HL-60 (cell line): ENCODE measurements at regions not wholly inside any gene's neighbourhood (a gene's known extent, or its start where the extent isn't known, plus 50 kb on each side); places are given as distances from the start of the nearest gene placed in this dataset.

ENCODE experiments used
- DNase-seq, 2 experiments: peaks; one replicate each; pipeline ENCODE4 v3.0.0-alpha.2; 2010 to 2020; ENCODE audit warnings: low read depth in 1 of 2, low spot score in 1 of 2
- H3K27ac ChIP-seq: fragments of 250-450 bp; sonication (Bioruptor Pico); replicated peaks from 2 replicates; pipeline ENCODE4 v1.5.1; 2020; ENCODE audit warnings: mild to moderate bottlenecking, moderate library complexity
- H3K27me3 ChIP-seq: fragments of 250-450 bp; sonication (Bioruptor Pico); 2 replicates; pipeline ENCODE4 v1.5.1; 2021; ENCODE audit warnings: mild to moderate bottlenecking, moderate library complexity; ENCODE audit not compliant: insufficient read depth, poor library complexity, severe bottlenecking
- H3K4me3 ChIP-seq: replicated peaks from 2 replicates; pipeline ENCODE4 v1.5.1; 2011; ENCODE audit warnings: mild to moderate bottlenecking, control low read depth, low read length; ENCODE audit not compliant: insufficient read depth
- GABPA ChIP-seq: IDR thresholded peaks from 2 replicates; pipeline ENCODE4 v1.6.1; 2012; ENCODE audit warnings: low read depth
- POLR2AphosphoS5 ChIP-seq: IDR thresholded peaks from 2 replicates; pipeline ENCODE4 v1.6.1; 2012; ENCODE audit warnings: low read depth
- SPI1 ChIP-seq: IDR thresholded peaks from 2 replicates; pipeline ENCODE4 v1.6.1; 2012; ENCODE audit warnings: low read depth, mild to moderate bottlenecking, borderline replicate concordance
- TF ChIP-seq, protein P1 (sequence below): IDR thresholded peaks from 2 replicates; pipeline ENCODE4 v1.6.1; 2012; ENCODE audit warnings: low read depth; ENCODE audit not compliant: insufficient replicate concordance
- TF ChIP-seq, protein P2 (sequence below): IDR thresholded peaks from one replicate; pipeline ENCODE4 v1.5.1; 2011; ENCODE audit warnings: low read length, control low read depth, inconsistent platforms; ENCODE audit not compliant: insufficient read depth

DNA sequence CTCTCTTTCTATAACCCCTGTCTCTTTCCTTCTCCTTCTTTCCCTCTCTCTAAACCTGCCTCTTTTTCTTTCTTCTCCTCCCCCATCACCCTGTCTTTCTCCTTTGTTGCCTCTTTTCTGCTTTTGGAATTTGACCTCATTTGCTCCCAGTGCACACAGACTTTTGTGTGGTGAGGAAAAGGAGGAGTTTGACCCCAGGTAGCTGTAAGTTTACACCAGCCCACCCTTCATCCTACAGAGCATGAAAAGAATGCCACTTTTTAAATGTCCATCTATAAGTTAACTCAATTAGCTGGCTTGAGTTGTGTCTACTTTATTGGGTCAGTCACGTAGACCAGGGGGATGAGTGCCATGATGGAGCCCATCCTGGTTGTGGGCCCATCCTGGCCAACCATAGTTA lies 146.8 kb upstream of the SLC38A2 start:
- TF ChIP-seq, protein P1, sequence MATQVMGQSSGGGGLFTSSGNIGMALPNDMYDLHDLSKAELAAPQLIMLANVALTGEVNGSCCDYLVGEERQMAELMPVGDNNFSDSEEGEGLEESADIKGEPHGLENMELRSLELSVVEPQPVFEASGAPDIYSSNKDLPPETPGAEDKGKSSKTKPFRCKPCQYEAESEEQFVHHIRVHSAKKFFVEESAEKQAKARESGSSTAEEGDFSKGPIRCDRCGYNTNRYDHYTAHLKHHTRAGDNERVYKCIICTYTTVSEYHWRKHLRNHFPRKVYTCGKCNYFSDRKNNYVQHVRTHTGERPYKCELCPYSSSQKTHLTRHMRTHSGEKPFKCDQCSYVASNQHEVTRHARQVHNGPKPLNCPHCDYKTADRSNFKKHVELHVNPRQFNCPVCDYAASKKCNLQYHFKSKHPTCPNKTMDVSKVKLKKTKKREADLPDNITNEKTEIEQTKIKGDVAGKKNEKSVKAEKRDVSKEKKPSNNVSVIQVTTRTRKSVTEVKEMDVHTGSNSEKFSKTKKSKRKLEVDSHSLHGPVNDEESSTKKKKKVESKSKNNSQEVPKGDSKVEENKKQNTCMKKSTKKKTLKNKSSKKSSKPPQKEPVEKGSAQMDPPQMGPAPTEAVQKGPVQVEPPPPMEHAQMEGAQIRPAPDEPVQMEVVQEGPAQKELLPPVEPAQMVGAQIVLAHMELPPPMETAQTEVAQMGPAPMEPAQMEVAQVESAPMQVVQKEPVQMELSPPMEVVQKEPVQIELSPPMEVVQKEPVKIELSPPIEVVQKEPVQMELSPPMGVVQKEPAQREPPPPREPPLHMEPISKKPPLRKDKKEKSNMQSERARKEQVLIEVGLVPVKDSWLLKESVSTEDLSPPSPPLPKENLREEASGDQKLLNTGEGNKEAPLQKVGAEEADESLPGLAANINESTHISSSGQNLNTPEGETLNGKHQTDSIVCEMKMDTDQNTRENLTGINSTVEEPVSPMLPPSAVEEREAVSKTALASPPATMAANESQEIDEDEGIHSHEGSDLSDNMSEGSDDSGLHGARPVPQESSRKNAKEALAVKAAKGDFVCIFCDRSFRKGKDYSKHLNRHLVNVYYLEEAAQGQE: no peak
- no peak for TF ChIP-seq GABPA
- no peak for TF ChIP-seq SPI1
- no peaks in the 10 kb centered on the region for H3K27me3 ChIP-seq
- H3K27ac ChIP-seq: no peak overlapping the region
- no peak overlapping the region for H3K4me3 ChIP-seq
- no peak for DNase-seq

- H3K4me3 ChIP-seq: no peak overlapping the region
- no peak overlapping the region for H3K27ac ChIP-seq
Observed at GRCh38 chr12:46518729-46519128, 146.2 kb upstream of the SLC38A2 start.

GRCh38 chr12:46518169-46518568 lies 145.6 kb upstream of the SLC38A2 start:
- Histone ChIP-seq H3K27ac (no peak overlapping the region), H3K4me3 (no peak overlapping the region), H3K27me3 (no peaks in the 10 kb centered on the region)
- DNase-seq: no peak
- TF ChIP-seq SPI1 (no peak), POLR2AphosphoS5 (no peak), GABPA (no peak)
- TF ChIP-seq, protein P2, sequence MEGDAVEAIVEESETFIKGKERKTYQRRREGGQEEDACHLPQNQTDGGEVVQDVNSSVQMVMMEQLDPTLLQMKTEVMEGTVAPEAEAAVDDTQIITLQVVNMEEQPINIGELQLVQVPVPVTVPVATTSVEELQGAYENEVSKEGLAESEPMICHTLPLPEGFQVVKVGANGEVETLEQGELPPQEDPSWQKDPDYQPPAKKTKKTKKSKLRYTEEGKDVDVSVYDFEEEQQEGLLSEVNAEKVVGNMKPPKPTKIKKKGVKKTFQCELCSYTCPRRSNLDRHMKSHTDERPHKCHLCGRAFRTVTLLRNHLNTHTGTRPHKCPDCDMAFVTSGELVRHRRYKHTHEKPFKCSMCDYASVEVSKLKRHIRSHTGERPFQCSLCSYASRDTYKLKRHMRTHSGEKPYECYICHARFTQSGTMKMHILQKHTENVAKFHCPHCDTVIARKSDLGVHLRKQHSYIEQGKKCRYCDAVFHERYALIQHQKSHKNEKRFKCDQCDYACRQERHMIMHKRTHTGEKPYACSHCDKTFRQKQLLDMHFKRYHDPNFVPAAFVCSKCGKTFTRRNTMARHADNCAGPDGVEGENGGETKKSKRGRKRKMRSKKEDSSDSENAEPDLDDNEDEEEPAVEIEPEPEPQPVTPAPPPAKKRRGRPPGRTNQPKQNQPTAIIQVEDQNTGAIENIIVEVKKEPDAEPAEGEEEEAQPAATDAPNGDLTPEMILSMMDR: no peak
- TF ChIP-seq, protein P1: no peak

More at GRCh38 chr12:46518729-46519128, 146.2 kb upstream of the SLC38A2 start:
- TF ChIP-seq SPI1 (no peak), GABPA (no peak), POLR2AphosphoS5 (no peak)
- TF ChIP-seq, protein P1: no peak
- TF ChIP-seq, protein P2: no peak
- no peaks in the 10 kb centered on the region for H3K27me3 ChIP-seq
- DNase-seq: no peak
